ENCODE measurements at regions not wholly inside any gene's neighbourhood (a gene's known extent, or its start where the extent isn't known, plus 50 kb on each side); places are given as distances from the start of the nearest gene placed in this dataset.

DNA sequence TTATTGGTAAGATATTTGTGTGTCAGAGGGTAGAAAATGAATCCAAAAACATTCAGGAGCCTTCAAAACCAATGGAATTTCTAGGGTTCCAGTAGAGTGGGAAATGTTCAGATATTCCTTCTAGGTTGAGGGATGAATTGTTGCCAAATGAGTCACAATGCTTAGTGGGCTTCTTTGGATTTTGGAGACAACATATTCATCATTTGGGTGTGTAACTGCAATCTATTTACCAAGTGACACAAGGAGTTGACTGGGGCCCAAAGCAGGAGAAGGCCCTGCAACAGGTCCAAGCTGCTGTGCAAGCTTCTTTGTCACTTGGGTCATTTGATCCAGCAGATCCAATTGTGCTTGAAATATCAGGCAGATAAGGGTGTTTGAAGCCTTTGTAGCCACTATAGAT, 551.5 kb upstream of the PITX2 start:
- peak; percentile 10 for DNase-seq (ENCODE audit: low read depth)
- no peak for TF ChIP-seq CTCF (IDR thresholded peaks at IDR 0.05; ENCODE audit: insufficient read depth, low read length)
- no peak overlapping the region for H3K4me3 ChIP-seq (ENCODE audit: low read depth, low read length)

DNA sequence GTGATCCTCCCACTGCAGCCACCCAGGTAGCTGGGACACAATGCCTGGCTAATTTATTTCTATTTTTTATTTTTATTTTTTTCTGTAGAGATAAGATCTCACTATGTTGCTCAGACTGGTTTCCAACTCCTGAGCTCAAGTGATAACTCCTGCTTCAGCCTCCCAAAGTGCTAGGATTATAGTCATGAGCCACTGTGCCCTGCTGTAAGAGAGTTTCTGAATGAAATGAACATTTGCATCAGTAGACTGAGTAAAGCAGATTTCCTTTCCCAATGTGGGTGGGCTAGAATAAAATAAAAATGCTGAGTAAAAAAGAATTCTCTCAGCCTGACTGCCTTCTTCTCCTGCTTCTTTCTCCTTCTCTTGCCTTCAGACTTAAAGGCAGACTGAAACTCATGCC, 555.4 kb upstream of the PITX2 start:
- TF ChIP-seq CTCF (IDR thresholded peaks at IDR 0.05; ENCODE audit: insufficient read depth, low read length) = no peak
- H3K4me3 ChIP-seq (ENCODE audit: low read depth, low read length) = no peak overlapping the region
- DNase-seq (ENCODE audit: low read depth) = no peak

GRCh38 chr4:111187108-111187507, 564.2 kb upstream of the PITX2 start:
- no peak for TF ChIP-seq CTCF (IDR thresholded peaks at IDR 0.05; ENCODE audit: insufficient read depth, low read length)
- no peak for DNase-seq (ENCODE audit: low read depth)
- H3K4me3 ChIP-seq (ENCODE audit: low read depth, low read length) = no peak overlapping the region

GRCh38 chr4:111198446-111198845, 575.6 kb upstream of the PITX2 start:
- no peak overlapping the region for H3K4me3 ChIP-seq (ENCODE audit: low read depth, low read length)
- DNase-seq (ENCODE audit: low read depth) = no peak
- no peak for TF ChIP-seq CTCF (IDR thresholded peaks at IDR 0.05; ENCODE audit: insufficient read depth, low read length)

DNA sequence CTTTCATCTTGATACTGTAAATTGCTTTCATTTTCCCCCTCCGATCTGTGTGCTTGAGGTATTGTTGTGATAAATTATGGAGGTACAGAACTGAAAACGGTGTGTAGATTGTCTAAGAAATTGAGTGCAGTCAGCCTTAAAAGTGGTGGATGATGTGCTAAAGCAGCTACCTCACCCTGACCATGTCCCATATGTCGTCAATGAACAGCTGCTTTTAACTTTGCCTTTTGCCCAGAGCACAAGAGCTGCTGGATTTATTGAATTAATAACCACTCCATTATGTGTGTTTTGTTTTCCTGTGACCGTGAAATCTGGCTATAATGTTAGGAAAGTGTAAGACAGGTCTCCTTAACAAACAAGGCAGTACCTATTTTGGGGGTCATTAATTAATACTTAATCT, 581.9 kb upstream of the PITX2 start:
- no peak for DNase-seq (ENCODE audit: low read depth)
- no peak overlapping the region for H3K4me3 ChIP-seq (ENCODE audit: low read depth, low read length)
- TF ChIP-seq CTCF (IDR thresholded peaks at IDR 0.05; ENCODE audit: insufficient read depth, low read length) = no peak

DNA sequence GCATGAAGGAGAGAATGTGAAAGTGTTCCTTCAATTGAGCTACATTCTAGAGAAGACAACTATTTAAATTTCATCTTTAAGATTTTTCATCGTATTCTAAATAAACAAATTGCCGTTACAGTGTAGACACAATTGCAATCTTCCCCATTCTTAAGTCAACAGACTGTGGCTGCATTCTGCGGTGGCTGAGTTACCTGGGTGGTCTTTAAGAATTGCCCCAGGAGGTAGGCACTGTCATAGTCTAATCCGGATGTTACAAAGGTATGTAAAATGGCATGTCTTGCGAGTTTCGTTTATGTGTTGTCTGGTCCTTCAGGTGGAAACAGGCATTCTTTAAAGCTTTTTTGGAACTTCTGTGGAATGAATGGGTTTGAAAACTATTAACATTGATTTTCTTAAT, 586.1 kb upstream of the PITX2 start:
- no peak for TF ChIP-seq CTCF (IDR thresholded peaks at IDR 0.05; ENCODE audit: insufficient read depth, low read length)
- H3K4me3 ChIP-seq (ENCODE audit: low read depth, low read length) = no peak overlapping the region
- DNase-seq (ENCODE audit: low read depth) = no peak

DNA sequence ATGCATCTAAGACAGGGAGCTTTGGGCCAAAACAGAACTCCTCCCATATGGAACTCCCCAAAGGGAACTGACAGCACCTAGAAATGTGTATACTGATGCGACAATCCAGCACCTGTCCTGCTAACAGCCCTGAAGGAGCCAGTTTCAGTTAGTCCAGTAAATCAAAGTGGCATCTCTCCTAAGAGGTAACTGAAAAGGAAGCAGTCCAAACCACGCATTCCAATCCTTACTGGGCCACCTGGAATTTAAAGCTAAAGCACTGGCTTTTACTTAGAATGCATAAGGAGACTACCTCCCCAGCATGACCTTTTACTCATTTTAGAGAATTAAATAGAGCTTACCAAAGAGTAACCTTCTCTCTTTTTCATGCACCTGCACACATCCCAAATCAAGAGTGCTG, 586.8 kb upstream of the PITX2 start:
- DNase-seq (ENCODE audit: low read depth) = no peak
- no peak overlapping the region for H3K4me3 ChIP-seq (ENCODE audit: low read depth, low read length)
- no peak for TF ChIP-seq CTCF (IDR thresholded peaks at IDR 0.05; ENCODE audit: insufficient read depth, low read length)
